GM12875 (cell line): ENCODE measurements at regions not wholly inside any gene's neighbourhood (a gene's known extent, or its start where the extent isn't known, plus 50 kb on each side); places are given as distances from the start of the nearest gene placed in this dataset.

ENCODE experiments used
- H3K4me3 ChIP-seq: one replicate; pipeline ENCODE4 v1.5.1; 2011; ENCODE audit warnings: low read depth, low read length, control low read depth
- TF ChIP-seq, protein P1 (sequence below): IDR thresholded peaks from 2 replicates; pipeline ENCODE4 v1.5.1; 2011; ENCODE audit warnings: low read depth, mild to moderate bottlenecking, control low read depth, inconsistent platforms, low read length, moderate library complexity, borderline replicate concordance; ENCODE audit not compliant: insufficient read depth

DNA sequence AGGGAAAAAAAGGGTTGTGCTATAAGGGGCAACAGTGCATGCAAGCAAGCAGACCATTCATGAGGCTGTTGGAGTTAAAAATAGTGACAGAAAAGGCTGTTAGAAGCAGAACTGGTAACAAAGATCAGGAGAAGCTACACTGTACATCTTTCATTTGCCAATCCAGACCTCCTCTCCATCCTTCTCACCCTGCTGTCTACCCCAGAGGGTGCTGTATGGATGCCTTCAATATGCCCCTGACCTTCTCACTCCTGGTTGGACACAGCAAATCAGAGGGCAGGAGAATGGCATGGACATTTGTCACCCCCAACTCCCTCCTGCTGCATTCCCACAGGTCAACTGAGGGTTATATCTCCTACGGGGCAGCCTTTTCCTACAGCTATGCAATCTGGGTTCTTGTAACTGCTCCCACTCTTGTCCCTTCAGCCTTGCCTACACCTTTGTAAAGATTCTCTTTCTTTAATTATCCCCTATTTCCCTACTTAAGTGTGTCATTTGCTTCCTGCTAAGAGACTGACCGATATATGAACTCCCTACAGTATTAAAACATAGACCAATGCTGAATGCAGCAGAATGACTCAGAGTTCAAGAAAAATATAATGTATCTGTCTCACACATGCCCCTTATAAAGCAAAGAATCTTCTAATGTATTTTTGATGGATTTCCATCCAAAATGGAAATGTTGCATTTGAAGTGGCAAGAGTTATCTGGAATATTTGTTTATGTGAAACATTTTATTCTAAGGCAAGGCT lies 169.2 kb upstream of the NCKAP5 start:
- no peak overlapping the region for H3K4me3 ChIP-seq

DNA sequence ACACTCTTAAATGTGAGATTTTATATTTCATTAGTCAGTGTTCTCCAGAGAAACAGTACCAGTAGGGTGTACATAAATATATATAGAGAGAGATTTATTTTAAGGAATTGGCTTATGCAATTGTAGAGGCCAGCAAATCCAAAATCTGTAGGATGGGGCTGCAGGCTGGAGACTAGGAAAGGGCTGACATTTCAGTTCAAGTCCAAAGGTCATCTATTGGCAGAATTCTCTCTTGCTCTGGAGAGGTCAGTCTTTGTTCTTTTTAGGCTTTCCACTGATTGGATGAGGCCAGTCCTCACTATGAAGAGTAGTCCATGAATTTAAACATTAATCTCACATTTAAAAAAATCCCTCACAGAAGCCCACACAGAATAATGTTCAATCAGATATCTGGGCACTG lies 170.8 kb upstream of the NCKAP5 start:
- TF ChIP-seq, protein P1, sequence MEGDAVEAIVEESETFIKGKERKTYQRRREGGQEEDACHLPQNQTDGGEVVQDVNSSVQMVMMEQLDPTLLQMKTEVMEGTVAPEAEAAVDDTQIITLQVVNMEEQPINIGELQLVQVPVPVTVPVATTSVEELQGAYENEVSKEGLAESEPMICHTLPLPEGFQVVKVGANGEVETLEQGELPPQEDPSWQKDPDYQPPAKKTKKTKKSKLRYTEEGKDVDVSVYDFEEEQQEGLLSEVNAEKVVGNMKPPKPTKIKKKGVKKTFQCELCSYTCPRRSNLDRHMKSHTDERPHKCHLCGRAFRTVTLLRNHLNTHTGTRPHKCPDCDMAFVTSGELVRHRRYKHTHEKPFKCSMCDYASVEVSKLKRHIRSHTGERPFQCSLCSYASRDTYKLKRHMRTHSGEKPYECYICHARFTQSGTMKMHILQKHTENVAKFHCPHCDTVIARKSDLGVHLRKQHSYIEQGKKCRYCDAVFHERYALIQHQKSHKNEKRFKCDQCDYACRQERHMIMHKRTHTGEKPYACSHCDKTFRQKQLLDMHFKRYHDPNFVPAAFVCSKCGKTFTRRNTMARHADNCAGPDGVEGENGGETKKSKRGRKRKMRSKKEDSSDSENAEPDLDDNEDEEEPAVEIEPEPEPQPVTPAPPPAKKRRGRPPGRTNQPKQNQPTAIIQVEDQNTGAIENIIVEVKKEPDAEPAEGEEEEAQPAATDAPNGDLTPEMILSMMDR, result no peak
- no peak overlapping the region for H3K4me3 ChIP-seq

More for the DNA sequence above, 169.2 kb upstream of the NCKAP5 start:
- TF ChIP-seq, protein P1, result no peak

DNA sequence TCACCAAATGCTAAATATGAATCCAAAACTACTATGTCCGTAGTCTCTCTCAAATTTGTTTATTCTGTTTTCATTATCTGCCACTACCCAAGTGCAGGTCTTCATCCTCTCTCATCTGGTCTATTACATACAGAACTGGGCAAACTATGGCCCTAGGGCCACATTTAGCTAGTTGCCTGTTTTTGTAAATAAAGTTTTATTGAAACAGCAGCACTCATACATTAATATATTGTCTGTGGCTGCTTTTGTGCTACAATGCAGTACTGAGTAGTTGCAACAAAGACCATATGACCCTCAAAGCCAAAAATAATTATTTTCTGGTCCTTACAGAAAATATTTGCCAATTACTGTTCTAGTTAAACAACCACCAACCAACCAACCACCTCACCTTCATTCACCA lies 172.2 kb upstream of the NCKAP5 start:
- TF ChIP-seq, protein P1, result no peak
- H3K4me3 ChIP-seq, result no peak overlapping the region

DNA sequence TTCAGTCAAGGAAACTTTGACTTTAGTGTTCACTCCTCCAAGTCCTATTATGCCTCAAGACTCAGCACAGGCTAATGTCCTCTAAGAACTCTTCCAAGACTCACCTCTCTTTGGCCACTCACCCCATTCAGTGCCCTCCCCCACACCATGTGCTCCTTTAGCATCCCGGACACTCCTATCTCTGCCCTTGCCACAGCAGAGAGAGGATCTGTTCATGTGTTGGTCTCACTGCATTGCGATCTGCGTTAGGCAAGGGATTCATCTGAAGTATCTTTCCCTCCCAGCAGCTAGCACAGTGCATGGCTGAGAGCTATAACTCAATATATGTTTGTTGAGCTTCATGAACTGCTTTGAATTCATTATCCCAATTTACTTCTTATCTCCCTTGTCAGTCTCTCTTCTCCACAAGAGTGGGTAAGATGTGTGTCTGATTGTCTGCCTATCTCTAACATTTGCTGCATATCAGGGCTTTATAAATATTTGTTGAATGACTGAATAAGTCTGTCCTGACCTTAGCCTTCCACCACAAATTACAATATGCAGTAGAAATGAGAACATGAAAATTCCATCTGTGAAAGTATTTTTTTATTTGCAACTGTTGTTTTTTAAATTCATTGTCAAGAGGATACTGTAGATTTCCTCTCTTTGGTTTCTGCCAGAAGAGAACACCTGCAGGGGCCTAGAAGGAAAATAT lies 179.9 kb upstream of the NCKAP5 start:
- TF ChIP-seq, protein P1, result no peak
- no peak overlapping the region for H3K4me3 ChIP-seq

DNA sequence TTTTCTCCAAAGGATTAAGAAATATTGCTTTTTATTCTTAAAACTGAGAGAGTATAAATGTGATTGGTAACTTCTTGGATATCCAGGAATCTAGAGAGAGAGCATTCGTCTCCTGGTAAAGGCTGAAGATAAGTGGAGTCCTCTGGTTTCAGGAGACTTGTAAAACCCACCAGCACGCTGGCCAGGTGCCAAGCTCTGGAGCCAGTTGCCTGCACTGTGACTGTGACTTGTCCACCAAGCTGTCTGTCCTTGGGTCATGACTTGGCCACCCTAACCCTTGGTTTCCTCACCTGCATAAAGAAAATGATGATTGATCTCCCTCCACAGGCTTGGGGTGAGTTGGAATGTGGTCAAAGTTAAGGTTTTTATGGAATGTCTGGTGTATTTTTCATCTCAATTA lies 185.4 kb upstream of the NCKAP5 start:
- TF ChIP-seq, protein P1, result no peak
- H3K4me3 ChIP-seq, result no peak overlapping the region

DNA sequence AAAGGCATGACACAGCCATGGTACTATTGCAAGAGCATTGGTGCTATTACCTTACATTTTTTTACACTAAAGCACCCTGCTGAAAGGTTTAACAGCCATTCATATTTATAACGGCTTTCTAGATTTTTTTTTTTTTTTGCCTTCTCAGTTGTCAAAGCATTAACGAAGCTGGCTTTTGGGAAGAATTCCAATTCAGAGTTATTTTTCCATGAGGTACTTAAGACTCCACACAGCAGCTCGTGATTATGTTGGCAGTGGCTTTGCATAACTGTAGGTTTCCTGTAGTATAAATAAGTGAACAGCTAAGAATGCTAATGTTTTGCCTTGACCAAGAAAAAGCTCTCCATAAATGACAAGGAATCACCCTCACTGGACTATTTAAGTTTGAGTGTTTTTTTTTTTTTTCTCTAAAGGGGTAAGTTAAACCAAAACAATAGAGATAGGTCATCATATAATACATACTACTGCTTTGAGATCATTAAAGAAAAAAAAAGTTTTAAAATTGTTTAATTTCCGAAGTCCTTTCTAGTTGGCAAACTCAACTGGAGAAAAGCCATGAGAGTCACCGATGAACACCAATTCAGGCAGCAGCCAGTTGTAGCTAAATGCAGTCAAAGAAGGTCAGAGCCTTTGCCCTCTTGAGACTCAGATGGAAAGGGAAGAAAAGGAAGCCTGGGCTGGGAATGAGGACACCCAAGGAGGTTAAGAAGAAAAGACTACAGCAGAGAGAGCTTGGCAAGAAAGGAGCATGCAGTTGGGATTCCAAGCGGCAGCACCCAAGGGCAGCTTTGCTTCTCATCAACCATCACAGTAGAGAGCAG lies 187.4 kb upstream of the NCKAP5 start:
- no peak overlapping the region for H3K4me3 ChIP-seq
- TF ChIP-seq, protein P1, result no peak

DNA sequence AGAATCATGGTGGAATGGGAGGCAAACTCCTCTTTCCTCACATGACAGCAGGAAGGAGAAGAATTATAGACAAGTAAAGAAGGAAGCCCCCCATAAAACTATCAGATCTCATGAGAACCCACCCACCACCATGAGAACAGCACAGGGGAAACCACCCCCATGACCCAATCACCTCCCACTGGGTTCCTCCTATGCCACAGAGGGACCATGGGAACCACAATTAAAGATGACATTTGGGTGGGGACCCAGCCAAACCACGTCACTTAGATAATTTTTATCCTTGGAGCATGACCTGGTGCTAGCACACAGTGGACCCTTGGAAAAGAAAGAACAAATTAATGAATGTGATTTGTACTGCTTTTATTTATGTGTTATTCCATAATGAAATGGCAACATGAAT lies 188.6 kb upstream of the NCKAP5 start:
- TF ChIP-seq, protein P1, result no peak
- no peak overlapping the region for H3K4me3 ChIP-seq
